Activated CD4-positive, alpha-beta T cell treated with anti-CD3 and anti-CD28 coated beads, Interleukin-2, Interleukin-4, amounts not matched to agents 100 ng/mL and 50 ng/mL, durations not matched to agents 16 hours and 8 hours (primary cell): ENCODE measurements at regions not wholly inside any gene's neighbourhood (a gene's known extent, or its start where the extent isn't known, plus 50 kb on each side); places are given as distances from the start of the nearest gene placed in this dataset.
"Not testable (repeated sequence)": the region's sequence is repeated elsewhere in the genome, so short reads cannot be mapped to it uniquely, and the experiment has no call there.

ENCODE experiments used
- DNase-seq: peaks from one replicate; pipeline ENCODE4 v3.0.0-alpha.2; 2020; ENCODE audit warnings: low spot score

GRCh38 chr6:80544555-80544954 lies 438.1 kb downstream of the BCKDHB start:
- no peak for DNase-seq

DNA sequence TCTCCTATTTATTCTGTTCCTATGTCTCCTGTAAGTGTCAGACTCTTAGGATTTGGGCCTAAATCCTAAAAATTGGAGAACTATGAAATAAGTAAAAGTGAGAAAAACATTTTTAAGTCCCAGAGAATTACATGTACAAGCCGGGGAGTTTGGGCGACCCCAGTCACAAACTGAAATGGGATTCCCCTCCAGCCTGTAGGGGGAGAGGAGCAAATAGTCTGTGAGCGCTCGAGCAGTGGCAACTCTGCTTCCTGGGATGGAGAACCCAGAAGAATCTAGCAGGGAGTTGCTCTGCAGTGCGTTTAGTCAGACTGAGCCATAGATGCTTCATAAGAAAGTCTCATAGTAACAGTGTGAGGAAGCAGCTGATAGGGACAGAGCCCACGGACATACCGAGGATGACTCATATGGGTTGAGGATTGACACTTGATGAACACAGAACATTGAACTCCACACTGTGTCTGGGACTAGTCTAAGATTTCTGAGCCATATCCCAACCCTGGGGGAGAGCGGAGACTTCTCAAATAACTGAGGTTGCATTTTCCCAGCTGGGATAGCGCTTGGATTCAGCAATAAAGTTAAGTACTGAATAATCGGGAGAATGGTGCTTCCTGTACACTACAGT lies 437.2 kb downstream of the BCKDHB start:
- peak; percentile 11 for DNase-seq

GRCh38 chr6:80543151-80543550 lies 436.7 kb downstream of the BCKDHB start:
- no peak for DNase-seq

DNA sequence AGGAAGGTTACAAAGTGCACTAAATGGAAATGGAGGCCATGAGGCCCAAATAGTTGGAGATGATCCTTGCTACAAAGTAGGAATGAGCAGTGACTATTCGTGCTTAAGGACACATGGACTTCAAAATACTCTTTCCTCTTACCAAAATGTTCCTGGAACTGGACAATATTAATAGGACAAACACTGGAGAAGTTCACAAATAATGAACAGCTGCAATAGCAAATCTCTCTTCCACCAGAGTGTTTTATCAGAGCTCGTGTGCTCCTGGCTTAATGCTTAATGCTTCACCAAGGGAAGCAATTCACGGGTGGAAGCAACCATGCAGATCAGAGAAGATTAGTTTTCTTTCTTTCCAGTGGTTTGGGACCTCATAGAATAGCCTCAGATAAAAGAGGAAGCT lies 435.4 kb downstream of the BCKDHB start:
- no peak for DNase-seq

DNA sequence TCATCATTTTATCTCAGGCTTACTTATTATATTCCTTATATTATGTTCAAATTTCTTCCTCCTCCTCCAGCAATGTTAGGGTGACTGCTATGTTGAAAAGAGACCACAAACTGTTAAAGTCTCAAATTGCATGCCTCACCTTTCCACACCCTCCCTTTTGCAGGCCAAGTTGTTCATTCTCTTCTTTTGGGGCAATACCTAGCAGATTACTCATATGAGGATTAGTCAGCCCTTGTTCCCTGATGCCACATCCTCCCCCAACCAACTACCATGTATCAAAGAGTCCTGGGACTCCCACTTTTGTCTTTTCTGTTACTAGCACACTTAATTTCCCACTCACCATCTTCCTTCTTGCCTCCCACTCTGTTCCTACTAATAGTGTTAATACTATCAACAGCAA lies 434.7 kb downstream of the BCKDHB start:
- DNase-seq, result peak; percentile 52

DNA sequence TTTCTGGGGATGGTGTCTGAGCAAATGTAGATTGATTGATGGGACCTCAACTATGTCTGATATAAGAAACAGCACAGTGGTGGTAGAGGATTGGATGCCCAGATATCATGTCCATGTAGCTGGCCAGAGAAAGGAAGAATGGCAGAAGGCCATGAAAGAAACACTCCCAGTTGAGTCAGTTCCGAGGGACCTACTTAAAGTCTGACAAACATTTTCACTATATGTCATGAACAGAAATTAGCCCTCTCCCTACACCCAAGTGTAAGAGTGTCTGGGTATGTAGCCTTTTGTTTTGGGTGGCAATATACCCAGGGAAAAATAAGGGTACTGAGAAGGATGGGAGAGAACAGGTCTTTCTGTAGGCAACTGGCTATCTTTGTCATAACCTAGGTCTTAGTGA lies 434.2 kb downstream of the BCKDHB start:
- no peak for DNase-seq

- DNase-seq, result no peak
Measured at GRCh38 chr6:80537118-80537972, 430.9 kb downstream of the BCKDHB start.

DNA sequence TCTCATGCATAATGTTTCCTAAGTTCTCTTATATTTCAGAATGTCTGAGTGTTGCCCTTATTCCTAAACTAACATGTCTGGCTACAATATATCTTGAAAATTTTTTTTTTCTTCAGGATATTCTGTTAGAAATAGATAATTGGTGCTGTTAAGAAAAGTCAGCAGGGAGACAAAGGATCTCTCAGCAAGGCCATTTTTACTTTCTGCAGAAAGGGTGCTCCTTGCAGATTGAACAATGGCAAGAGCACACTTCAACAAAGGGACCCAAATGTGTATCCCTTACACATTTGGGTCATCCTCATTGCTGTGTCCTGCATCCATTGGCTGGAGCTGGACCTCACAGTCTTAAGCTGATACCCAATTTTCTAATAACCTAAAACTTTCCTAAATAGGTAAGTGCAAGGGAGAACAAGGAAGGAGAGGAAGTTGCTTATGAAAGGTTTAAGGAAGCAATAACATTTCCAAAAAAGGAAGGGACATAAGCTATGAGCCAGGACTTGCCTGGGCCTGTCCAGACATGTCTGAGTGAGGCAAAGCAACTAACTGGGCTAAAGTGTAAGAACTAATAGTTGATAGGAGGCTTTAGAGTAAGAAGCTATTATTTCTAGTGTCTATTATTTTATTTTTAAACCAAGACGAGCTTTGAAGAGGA lies 429.6 kb downstream of the BCKDHB start:
- DNase-seq, result no peak

DNA sequence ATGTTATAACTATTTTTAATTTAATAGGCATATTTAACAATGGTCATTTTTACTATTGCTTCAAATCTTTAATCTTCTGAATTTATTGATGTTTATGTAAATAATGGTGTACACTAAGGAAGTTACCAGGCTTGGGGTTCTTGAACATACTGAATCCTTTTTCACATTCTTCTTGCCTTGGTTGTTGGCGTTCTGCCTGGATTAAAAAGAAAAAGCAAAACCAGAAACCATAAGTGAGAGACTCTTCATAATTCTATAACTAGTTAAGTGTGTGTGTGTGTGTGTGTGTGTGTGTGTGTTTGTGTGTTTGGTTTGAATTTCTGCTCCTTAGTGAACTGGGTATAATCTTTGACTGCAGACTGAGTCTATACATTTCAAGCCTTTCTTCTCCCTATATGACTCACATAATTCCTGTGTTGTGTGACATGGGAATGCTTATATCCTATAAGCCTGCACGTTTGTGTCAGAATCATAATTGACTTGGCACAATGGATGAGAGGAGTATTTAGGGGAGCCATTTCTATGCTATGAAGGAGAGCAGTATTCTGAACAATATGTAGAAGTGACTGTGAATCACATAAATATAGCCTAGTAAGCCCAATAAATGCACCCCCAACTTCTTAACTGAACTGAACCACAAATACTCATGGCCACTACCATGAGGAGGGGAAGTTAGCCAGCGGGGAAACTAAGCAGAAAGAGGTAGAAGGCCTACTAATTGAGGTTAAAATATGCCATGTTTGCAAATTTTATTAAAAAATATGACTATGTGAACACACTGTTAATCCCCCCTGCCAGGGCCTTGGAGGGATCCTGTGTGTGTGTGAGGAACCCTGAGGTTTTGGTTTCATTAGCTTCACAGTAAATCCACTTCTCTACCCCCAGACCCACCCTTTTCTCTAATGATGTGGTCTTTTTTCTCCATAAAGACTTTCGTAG lies 425.5 kb downstream of the BCKDHB start:
- no peak for DNase-seq

GRCh38 chr6:80530103-80530502 lies 423.6 kb downstream of the BCKDHB start:
- DNase-seq, result no peak

DNA sequence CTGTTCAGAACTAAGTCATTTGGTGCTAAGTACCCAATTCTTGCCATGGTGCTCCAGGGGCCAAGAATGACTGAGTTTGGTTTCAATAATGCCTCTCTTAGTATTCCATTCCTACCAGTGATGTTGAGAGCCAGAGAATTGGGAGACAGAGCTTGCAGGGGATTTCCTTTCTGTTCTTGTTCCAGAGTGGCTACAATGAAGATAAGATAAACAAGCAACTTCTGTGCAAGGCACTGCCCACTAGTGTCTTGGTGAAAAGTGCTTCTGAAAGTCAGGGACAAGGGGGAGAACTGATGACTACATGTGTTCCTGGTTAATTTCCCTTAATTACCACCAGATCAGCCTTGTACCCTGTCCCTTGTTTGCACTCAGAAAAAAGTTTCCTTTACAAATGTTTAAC lies 421.6 kb downstream of the BCKDHB start:
- no peak for DNase-seq

GRCh38 chr6:80527552-80528052 lies 421.1 kb downstream of the BCKDHB start:
- DNase-seq, result no peak

DNA sequence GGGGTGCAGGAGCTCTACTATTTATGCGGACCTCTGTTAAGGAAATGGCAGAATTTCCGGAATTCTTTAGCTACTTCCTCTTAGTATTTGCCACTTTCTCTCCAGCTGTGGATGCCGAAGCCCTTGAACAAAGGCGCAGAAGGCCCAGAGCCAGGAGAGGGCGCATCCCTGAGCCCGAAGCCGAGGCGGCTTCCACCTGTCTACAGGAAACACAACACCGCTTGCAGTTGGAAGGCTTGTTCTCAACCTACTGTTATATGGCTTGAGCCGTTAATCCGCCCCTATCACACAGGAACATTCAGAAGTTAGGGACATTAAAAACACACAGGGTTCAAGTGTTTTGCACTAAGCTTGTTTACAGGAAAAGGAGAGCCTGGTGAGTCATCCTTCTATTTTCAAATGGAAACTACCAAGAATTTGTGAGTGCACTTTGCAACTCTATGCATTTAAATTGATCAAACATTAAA lies 417.1 kb downstream of the BCKDHB start:
- DNase-seq, result peak; percentile 4

GRCh38 chr6:80523010-80523409 lies 416.5 kb downstream of the BCKDHB start:
- no peak for DNase-seq

- no peak for DNase-seq
Measured at GRCh38 chr6:80522576-80522975, 416.1 kb downstream of the BCKDHB start.

DNA sequence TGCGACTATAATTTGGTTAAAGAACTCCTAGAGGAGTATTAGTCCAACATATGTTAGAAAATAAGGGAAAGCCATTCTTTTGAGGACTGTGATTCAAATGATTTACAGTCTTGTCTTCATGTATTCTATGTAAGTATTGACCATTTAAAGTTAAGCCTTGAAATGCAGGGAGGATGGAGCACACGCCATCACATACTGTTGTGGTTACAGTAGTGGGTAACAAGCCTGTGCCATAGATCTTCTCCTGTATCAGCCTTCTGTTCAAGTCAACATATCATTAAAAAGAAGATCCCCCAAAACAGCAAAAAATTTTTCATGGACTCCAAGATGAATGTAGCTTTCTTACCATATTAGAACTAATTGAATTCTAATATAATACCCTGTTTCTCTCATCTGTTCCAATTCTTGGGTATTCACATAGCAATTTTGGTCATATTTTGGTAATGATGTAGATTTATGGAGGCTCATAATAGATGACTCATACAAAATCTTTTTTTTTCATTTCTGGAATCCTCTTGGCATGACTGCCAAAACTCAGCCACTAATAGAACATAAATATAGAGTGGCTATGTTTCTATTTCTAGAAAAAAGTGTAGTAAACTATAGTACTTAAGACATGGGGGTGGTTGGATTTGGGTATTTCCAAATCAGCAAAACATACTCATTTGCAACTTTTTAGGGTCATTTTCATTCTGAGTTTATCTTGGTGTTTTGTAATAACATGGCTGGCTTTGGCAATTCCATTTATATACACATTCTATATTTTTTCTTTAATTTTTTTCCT lies 413.5 kb downstream of the BCKDHB start:
- DNase-seq, result no peak

DNA sequence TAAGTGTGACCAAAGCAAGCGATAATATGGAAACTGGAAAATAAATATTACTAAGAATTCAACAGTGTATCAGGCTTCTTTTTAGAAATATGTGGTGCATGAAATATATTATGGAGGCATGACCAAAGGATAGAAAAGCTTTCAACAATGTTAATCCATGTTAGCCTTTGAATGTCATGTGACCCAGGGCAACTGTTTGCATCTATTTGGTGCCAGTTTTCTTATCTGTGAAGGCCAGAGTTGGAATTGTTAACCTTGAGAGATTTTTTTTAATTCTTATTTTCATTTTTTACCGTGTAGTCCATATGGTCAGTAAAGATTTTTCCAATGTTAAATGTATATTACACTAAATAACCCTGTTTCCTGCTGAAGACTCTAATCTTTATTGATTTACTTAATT lies 411.1 kb downstream of the BCKDHB start:
- no peak for DNase-seq

DNA sequence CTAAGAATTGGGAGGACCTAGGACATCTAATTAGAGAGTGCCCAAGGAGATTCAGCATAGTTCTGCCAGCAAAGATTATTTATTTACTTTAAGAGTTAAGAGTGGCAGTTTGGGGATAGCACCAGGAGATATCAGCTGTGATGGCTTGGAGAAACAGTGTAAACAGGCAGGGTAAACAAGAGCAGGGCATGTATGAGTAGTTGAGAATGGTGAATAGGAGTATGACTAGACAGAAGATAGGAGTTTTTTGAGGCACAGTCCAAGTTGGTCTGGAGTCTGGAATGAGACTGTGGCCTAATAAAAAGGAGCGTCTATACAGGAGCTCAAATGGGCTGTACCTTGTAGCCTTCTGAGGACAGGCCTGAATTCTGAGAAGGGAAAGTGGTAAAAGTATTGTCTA lies 404.1 kb downstream of the BCKDHB start:
- DNase-seq, result not testable (repeated sequence)

DNA sequence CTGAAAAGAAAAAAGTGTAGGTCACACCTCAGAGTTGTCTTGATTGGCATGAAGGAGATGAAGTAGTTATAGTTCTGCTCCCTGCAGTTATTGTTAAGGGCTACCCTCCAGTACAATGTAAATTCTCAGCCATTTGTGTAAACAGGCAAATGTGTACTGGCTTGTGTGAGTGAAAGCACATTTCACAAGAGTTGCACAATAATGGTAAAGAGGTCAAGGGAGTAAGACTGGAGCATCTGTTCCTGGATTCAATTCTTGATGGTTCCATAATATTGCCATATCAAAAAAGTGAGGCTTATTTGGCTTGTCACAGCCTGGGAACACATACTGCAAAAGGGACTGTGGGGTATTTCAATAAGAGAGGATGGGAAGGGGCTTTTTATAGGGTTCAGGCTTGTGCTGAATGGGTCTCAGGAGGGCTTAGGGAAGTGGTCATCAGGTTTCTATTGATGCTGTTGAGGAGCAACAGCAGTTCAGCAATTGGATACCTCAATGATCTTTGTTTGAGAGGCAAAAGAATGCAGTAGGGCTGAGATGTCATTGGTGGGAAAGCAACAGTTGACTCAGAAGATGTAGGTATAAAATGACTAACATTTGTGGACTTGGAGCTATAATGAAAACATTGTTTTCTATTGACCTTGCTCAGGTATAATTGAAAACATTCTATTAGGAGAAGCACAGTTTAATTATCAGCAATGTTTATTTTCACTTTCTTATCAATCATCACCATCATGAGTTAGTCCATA lies 402.6 kb downstream of the BCKDHB start:
- DNase-seq, result no peak

DNA sequence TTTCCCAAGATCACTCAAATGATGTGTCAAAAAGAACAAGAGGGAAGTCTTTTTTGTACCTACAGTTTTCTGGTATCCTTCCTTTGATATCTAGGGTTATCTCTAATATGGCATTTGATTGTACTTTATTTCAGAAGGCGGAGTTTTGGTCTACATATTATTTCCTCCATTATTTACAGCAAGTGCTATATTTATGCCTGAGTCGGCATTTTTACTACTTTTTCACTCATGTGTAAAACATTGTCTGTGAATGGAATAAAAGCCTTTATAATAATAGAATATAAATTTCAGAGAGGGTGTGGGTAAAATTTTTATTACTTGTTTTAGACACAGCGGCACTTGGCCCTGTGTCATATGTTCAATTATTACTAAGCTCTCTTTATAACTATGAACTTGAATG lies 398.4 kb downstream of the BCKDHB start:
- DNase-seq, result no peak
